PC-9 (cell line): ENCODE measurements at regions not wholly inside any gene's neighbourhood (a gene's known extent, or its start where the extent isn't known, plus 50 kb on each side); places are given as distances from the start of the nearest gene placed in this dataset.

Source experiments
- BruUV-seq: library from RNA; stranded (reverse); fragments of 400-500 nt; replicated peaks from 2 replicates; lab custom pipeline; 2021; lab: Mats Ljungman, UMichigan
- CTCF ChIA-PET: fragments of 300-600 bp; sonication (Branson Sonifier 250); formaldehyde crosslinking; loops from one replicate; lab custom pipeline; 2022; ENCODE audit warnings: antibody characterized with exemption; lab: Charles Lee
- POLR2A ChIA-PET: fragments of 300-600 bp; sonication (Branson Sonifier 250); formaldehyde crosslinking; loops from one replicate; lab custom pipeline; 2022; ENCODE audit warnings: antibody characterized with exemption; ENCODE audit not compliant: unreplicated experiment; lab: Charles Lee
- DNase-seq, 2 experiments: peaks; one replicate each; pipeline versions ENCODE4 v3.0.0 to v3.0.0-alpha.2; 2015 to 2022; ENCODE audit warnings: mixed read lengths in 1 of 2
- H2AFZ ChIP-seq: fragments of 200-600 bp; sonication (generic); 2 replicates; pipeline ENCODE4 v1.8.1; 2017; ENCODE audit warnings: antibody characterized with exemption
- H3F3A ChIP-seq: fragments of 200-600 bp; sonication (generic); 2 replicates; pipeline ENCODE4 v1.8.1; 2017; ENCODE audit warnings: antibody characterized with exemption, mild to moderate bottlenecking, low read depth; ENCODE audit not compliant: insufficient read depth
- H3K27ac ChIP-seq: fragments of 200-600 bp; sonication (generic); 2 replicates; pipeline ENCODE4 v1.6.1; 2016; ENCODE audit warnings: mixed run types
- H3K27me3 ChIP-seq: fragments of 200-600 bp; sonication (generic); 2 replicates; pipeline ENCODE4 v1.6.1; 2016; ENCODE audit warnings: low read depth, mixed run types; ENCODE audit not compliant: insufficient read depth
- H3K36me3 ChIP-seq: fragments of 200-600 bp; sonication (generic); 2 replicates; pipeline ENCODE4 v1.6.1; 2016; ENCODE audit warnings: low read depth, mixed run types
- H3K4me1 ChIP-seq: fragments of 200-600 bp; sonication (generic); replicated peaks from 2 replicates; pipeline ENCODE4 v1.6.1; 2016; ENCODE audit warnings: mixed run types; ENCODE audit not compliant: insufficient read depth
- H3K4me2 ChIP-seq: fragments of 200-600 bp; sonication (generic); 2 replicates; pipeline ENCODE4 v1.6.1; 2017; ENCODE audit warnings: mixed run types
- H3K4me3 ChIP-seq: fragments of 200-600 bp; sonication (generic); 2 replicates; pipeline ENCODE4 v1.6.1; 2016; ENCODE audit warnings: mixed run types
- H3K79me2 ChIP-seq: fragments of 200-600 bp; sonication (generic); 2 replicates; pipeline ENCODE4 v1.6.1; 2017; ENCODE audit warnings: low read depth, mixed run types
- H3K9me2 ChIP-seq: fragments of 200-600 bp; sonication (generic); 2 replicates; pipeline ENCODE4 v1.8.1; 2017; ENCODE audit warnings: mild to moderate bottlenecking; ENCODE audit not compliant: insufficient read depth
- H3K9me3 ChIP-seq: fragments of 200-600 bp; sonication (generic); 2 replicates; pipeline ENCODE4 v1.8.1; 2016; ENCODE audit warnings: low read depth; ENCODE audit not compliant: insufficient read depth
- H4K20me1 ChIP-seq: fragments of 200-600 bp; sonication (generic); 2 replicates; pipeline ENCODE4 v1.8.1; 2017; ENCODE audit not compliant: insufficient read depth
- CTCF ChIP-seq: fragments of 200-600 bp; sonication (generic); conservative IDR thresholded peaks from 2 replicates; pipeline ENCODE4 v1.6.1; 2017; ENCODE audit warnings: mixed run types, antibody characterized with exemption, mild to moderate bottlenecking, moderate library complexity
- EZH2 ChIP-seq: fragments of 200-600 bp; sonication (generic); IDR thresholded peaks from 2 replicates; pipeline ENCODE4 v1.8.0; 2017; ENCODE audit warnings: antibody characterized with exemption, low read depth
- intact Hi-C: fragments of 100-400 bp; cut with micrococcal nuclease; formaldehyde crosslinking; loops from one replicate; pipeline ENCODE4 v1.10.0; 2022; ENCODE audit not compliant: unreplicated experiment

GRCh38 chr6:21511891-21512550 is 81.5 kb upstream of the SOX4 start:
- H3K4me3 ChIP-seq = no peak overlapping the region
- H3K4me2 ChIP-seq = no peak overlapping the region
- H4K20me1 ChIP-seq = no peaks in the 10 kb centered on the region
- no peaks in the 10 kb centered on the region for H3K36me3 ChIP-seq
- H2AFZ ChIP-seq = no peak overlapping the region
- no peak for TF ChIP-seq EZH2
- no peak for TF ChIP-seq CTCF
- POLR2A ChIA-PET = interaction anchor here (0.5 to 0.6 kb wide), 2 partner anchors 16 to 54 kb away, joined by 3 to 4 read pairs; no protein-coding TSS in a partner anchor
- no peaks in the 10 kb centered on the region for H3F3A ChIP-seq
- H3K9me2 ChIP-seq = no peaks in the 10 kb centered on the region
- H3K79me2 ChIP-seq = no peaks in the 10 kb centered on the region
- no peaks in the 10 kb centered on the region for H3K4me1 ChIP-seq
- intact Hi-C loops = no loop called here
- CTCF ChIA-PET = no interaction called here
- no TSS peak for BruUV-seq
- no peak overlapping the region for H3K27ac ChIP-seq
- DNase-seq = no peak
- H3K27me3 ChIP-seq = no peaks in the 10 kb centered on the region
- no peaks in the 10 kb centered on the region for H3K9me3 ChIP-seq

GRCh38 chr6:21514288-21514687 is 79.3 kb upstream of the SOX4 start:
- Histone ChIP-seq H2AFZ (no peak overlapping the region), H3K79me2 (no peaks in the 10 kb centered on the region), H3K4me2 (no peak overlapping the region), H3K27ac (no peak overlapping the region), H3K27me3 (no peaks in the 10 kb centered on the region), H3K9me3 (no peaks in the 10 kb centered on the region), H3K4me3 (no peak overlapping the region), H3K9me2 (no peaks in the 10 kb centered on the region), H4K20me1 (no peaks in the 10 kb centered on the region), H3F3A (no peaks in the 10 kb centered on the region), H3K4me1 (no peaks in the 10 kb centered on the region), H3K36me3 (no peaks in the 10 kb centered on the region)
- intact Hi-C loops = no loop called here
- POLR2A ChIA-PET = no interaction called here
- no peak for DNase-seq
- no TSS peak for BruUV-seq
- CTCF ChIA-PET = interaction anchor here (0.6 kb wide), 1 partner anchor 516 kb away, joined by 5 read pairs; no protein-coding TSS in a partner anchor
- TF ChIP-seq CTCF (no peak), EZH2 (no peak)

- no peaks in the 10 kb centered on the region for H3F3A ChIP-seq
These were observed 75.2 kb upstream of the SOX4 start for GRCh38 chr6:21518317-21518716.

More at GRCh38 chr6:21518317-21518716, 75.2 kb upstream of the SOX4 start:
- TF ChIP-seq CTCF = no peak
- no peak for TF ChIP-seq EZH2
- no TSS peak for BruUV-seq
- Histone ChIP-seq H3K4me3 (no peak overlapping the region), H3K9me3 (no peaks in the 10 kb centered on the region), H3K27me3 (no peaks in the 10 kb centered on the region), H3K27ac (no peak overlapping the region), H3K36me3 (no peaks in the 10 kb centered on the region), H4K20me1 (no peaks in the 10 kb centered on the region), H3K4me2 (no peak overlapping the region), H3K4me1 (no peaks in the 10 kb centered on the region), H2AFZ (no peak overlapping the region), H3K9me2 (no peaks in the 10 kb centered on the region), H3K79me2 (no peaks in the 10 kb centered on the region)
- intact Hi-C loops = no loop called here
- ChIA-PET CTCF (no interaction called here), POLR2A (no interaction called here)
- DNase-seq = no peak
